HEK293 (cell line): ENCODE measurements at regions not wholly inside any gene's neighbourhood (a gene's known extent, or its start where the extent isn't known, plus 50 kb on each side); places are given as distances from the start of the nearest gene placed in this dataset.

Source experiments
- CTCF ChIP-seq: fragments of 450-650 bp; formaldehyde crosslinking; IDR thresholded peaks from 2 replicates; pipeline ENCODE4 v1.5.1; 2016; ENCODE audit warnings: missing biosample characterization, missing genetic modification characterization
- KLF16 ChIP-seq: fragments of 450-650 bp; formaldehyde crosslinking; IDR thresholded peaks from 2 replicates; pipeline ENCODE4 v1.5.1; 2017; ENCODE audit warnings: missing biosample characterization, missing genetic modification characterization
- KLF8 ChIP-seq: fragments of 450-650 bp; formaldehyde crosslinking; IDR thresholded peaks from 2 replicates; pipeline ENCODE4 v1.5.1; 2016; ENCODE audit warnings: missing biosample characterization, missing genetic modification characterization
- TSHZ1 ChIP-seq: fragments of 450-650 bp; formaldehyde crosslinking; IDR thresholded peaks from 2 replicates; pipeline ENCODE4 v1.5.1; 2016; ENCODE audit warnings: missing biosample characterization, missing genetic modification characterization, borderline replicate concordance
- ZNF121 ChIP-seq: fragments of 450-650 bp; formaldehyde crosslinking; IDR thresholded peaks from 2 replicates; pipeline ENCODE4 v1.5.1; 2016; ENCODE audit warnings: missing biosample characterization, missing genetic modification characterization
- ZNF211 ChIP-seq: fragments of 450-650 bp; formaldehyde crosslinking; IDR thresholded peaks from 2 replicates; pipeline ENCODE4 v1.5.1; 2016; ENCODE audit warnings: low read depth, missing biosample characterization, missing genetic modification characterization
- ZNF341 ChIP-seq: fragments of 450-650 bp; formaldehyde crosslinking; IDR thresholded peaks from 2 replicates; pipeline ENCODE4; 2016; ENCODE audit warnings: low read depth, missing biosample characterization, missing genetic modification characterization
- ZNF37A ChIP-seq: fragments of 450-650 bp; IDR thresholded peaks from 2 replicates; pipeline ENCODE4 v1.5.1; 2018; ENCODE audit warnings: missing biosample characterization, missing genetic modification characterization
- ZNF404 ChIP-seq: fragments of 450-650 bp; formaldehyde crosslinking; IDR thresholded peaks from 2 replicates; pipeline ENCODE4 v1.5.1; 2017; ENCODE audit warnings: missing biosample characterization, missing genetic modification characterization
- ZNF426 ChIP-seq: fragments of 450-650 bp; formaldehyde crosslinking; IDR thresholded peaks from 2 replicates; pipeline ENCODE4 v1.5.1; 2017; ENCODE audit warnings: missing biosample characterization, missing genetic modification characterization, mild to moderate bottlenecking, inconsistent platforms, moderate library complexity
- ZNF660 ChIP-seq: fragments of 450-650 bp; IDR thresholded peaks from 2 replicates; pipeline ENCODE4 v1.5.1; 2018; ENCODE audit warnings: missing biosample characterization, mild to moderate bottlenecking, missing genetic modification characterization
- ZNF701 ChIP-seq: fragments of 450-650 bp; formaldehyde crosslinking; IDR thresholded peaks from 2 replicates; pipeline ENCODE4 v1.5.1; 2016; ENCODE audit warnings: missing biosample characterization, missing genetic modification characterization
- ZNF707 ChIP-seq: fragments of 450-650 bp; formaldehyde crosslinking; IDR thresholded peaks from 2 replicates; pipeline ENCODE4 v1.5.1; 2016; ENCODE audit warnings: missing biosample characterization, missing genetic modification characterization
- ZNF76 ChIP-seq: fragments of 450-650 bp; formaldehyde crosslinking; IDR thresholded peaks from 2 replicates; pipeline ENCODE4; 2016; ENCODE audit warnings: low read depth, missing biosample characterization, missing genetic modification characterization, borderline replicate concordance

GRCh38 chr3:17806201-17806600 is 63.8 kb upstream of the TBC1D5 start:
- TF ChIP-seq ZNF426 (tag by site-specific recombination) (no peak), CTCF (tag by site-specific recombination) (no peak), ZNF211 (no peak), ZNF660 (tag by site-specific recombination) (no peak), KLF8 (no peak), TSHZ1 (tag by site-specific recombination) (no peak), ZNF341 (tag by site-specific recombination) (no peak), ZNF404 (no peak), ZNF701 (tag by site-specific recombination) (no peak), ZNF121 (no peak), ZNF707 (tag by site-specific recombination) (no peak), ZNF76 (no peak), KLF16 (tag by site-specific recombination) (no peak), ZNF37A (tag by site-specific recombination) (no peak)
